BJ (cell line): ENCODE measurements at regions not wholly inside any gene's neighbourhood (a gene's known extent, or its start where the extent isn't known, plus 50 kb on each side); places are given as distances from the start of the nearest gene placed in this dataset.

Experiments
- CTCF ChIA-PET: fragments of 350-600 bp; formaldehyde crosslinking; extraction: SDS; loops from one replicate; lab custom pipeline; 2021; ENCODE audit warnings: antibody characterized with exemption, inconsistent platforms; lab: Yijun Ruan, JAX
- POLR2A ChIA-PET: fragments of 300-600 bp; sonication (Branson Sonifier 250); formaldehyde crosslinking; extraction: SDS; loops from one replicate; lab custom pipeline; 2021; ENCODE audit warnings: antibody characterized with exemption; lab: Charles Lee
- DNase-seq: peaks from one replicate; pipeline ENCODE4 v3.0.0-alpha.2; 2011; ENCODE audit warnings: low read depth
- H3K27me3 ChIP-seq: 2 replicates; pipeline ENCODE4 v1.6.0; 2011; ENCODE audit warnings: low read length; ENCODE audit not compliant: control insufficient read depth, insufficient read depth
- H3K36me3 ChIP-seq: 2 replicates; pipeline ENCODE4 v1.5.1; 2011; ENCODE audit warnings: low read length; ENCODE audit not compliant: control insufficient read depth, insufficient read depth
- H3K4me3 ChIP-seq: 2 replicates; pipeline ENCODE4 v1.5.1; 2011; ENCODE audit warnings: low read depth, mild to moderate bottlenecking, control low read depth, low read length
- TF ChIP-seq, protein P1 (sequence below): IDR thresholded peaks from 2 replicates; pipeline ENCODE4 v1.5.1; 2011; ENCODE audit warnings: low read depth, mild to moderate bottlenecking, control low read depth, inconsistent platforms, low read length, moderate library complexity; ENCODE audit not compliant: insufficient read depth

DNA sequence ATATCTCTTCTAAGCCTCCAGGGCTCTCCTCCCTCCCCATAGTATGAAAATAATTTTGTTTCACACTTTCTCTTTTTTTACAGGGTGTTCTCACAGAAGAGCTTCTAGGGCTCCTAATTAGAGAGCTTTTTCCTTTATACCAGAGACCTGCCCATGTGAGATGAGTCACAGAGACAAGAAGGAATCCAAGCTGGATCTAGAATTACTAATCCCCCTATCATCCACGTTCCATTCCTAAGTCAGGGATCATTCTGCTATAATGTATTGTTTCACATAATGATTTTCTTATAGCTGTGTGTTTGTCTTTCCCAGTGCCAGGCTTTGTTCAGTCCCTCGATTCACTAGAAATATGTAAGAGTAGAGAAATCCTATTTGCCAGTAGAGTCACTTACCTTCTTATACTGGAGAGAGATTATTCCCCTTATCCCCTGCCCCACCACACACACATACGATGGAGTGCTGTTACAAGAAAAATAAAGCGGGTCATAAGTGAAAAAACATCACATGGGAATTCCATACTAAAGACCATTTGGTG lies 778.3 kb upstream of the LRRC4C start:
- Histone ChIP-seq H3K36me3 (no peaks in the 10 kb centered on the region), H3K4me3 (no peak overlapping the region), H3K27me3 (no peaks in the 10 kb centered on the region)
- DNase-seq = peak; percentile 32
- POLR2A ChIA-PET = no interaction called here
- CTCF ChIA-PET = interaction anchor here (0.9 kb wide), 1 partner anchor 24 kb away, joined by 3 read pairs; no protein-coding TSS in a partner anchor
- TF ChIP-seq, protein P1, sequence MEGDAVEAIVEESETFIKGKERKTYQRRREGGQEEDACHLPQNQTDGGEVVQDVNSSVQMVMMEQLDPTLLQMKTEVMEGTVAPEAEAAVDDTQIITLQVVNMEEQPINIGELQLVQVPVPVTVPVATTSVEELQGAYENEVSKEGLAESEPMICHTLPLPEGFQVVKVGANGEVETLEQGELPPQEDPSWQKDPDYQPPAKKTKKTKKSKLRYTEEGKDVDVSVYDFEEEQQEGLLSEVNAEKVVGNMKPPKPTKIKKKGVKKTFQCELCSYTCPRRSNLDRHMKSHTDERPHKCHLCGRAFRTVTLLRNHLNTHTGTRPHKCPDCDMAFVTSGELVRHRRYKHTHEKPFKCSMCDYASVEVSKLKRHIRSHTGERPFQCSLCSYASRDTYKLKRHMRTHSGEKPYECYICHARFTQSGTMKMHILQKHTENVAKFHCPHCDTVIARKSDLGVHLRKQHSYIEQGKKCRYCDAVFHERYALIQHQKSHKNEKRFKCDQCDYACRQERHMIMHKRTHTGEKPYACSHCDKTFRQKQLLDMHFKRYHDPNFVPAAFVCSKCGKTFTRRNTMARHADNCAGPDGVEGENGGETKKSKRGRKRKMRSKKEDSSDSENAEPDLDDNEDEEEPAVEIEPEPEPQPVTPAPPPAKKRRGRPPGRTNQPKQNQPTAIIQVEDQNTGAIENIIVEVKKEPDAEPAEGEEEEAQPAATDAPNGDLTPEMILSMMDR = no peak

DNA sequence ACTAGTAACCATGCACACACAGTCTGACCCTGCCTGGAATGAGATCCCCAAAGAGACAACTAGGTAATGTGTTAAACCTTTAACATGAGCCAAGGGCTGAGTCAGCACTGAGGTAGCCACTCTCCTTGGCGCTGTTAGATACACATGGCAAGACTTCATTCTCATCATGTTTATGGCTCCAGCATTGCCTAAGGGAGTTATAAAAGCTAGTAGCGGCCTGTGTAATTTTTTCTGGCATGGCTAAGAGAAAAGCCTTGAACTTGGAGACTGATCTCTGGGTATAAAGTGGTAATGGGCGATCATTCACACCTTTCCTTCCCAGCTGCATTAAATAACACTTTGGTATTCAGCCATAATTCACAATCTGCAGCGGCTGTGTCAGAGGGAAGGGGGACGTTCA lies 779.7 kb upstream of the LRRC4C start:
- CTCF ChIA-PET = interaction anchor here (1.0 kb wide), 1 partner anchor 8 kb away, joined by 3 read pairs; no protein-coding TSS in a partner anchor
- peak; percentile 90 for DNase-seq

DNA sequence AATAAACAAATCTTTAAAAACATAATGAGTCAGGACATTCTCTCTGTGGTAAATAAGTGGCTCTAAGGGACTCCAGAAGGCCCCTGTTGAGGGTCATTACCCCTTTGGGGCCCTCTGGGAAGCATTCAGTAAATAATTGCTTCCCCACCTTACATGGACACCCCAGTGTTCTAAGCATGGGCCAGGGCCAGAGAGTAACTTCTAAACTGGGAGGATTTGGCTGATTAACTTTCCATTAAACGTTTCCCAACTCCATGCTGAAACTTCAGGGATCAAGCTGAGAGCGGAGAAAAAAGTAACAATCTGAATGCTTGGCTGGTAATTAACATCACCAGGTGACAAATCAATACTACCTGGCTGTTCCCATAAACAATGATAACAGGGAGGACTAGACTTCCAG lies 783.9 kb upstream of the LRRC4C start:
- no peak for DNase-seq
- CTCF ChIA-PET = no interaction called here
- TF ChIP-seq, protein P1 = no peak
- H3K27me3 ChIP-seq = no peaks in the 10 kb centered on the region
- H3K4me3 ChIP-seq = no peak overlapping the region
- POLR2A ChIA-PET = no interaction called here
- no peaks in the 10 kb centered on the region for H3K36me3 ChIP-seq

More for the DNA sequence above, 779.7 kb upstream of the LRRC4C start:
- Histone ChIP-seq H3K36me3 (no peaks in the 10 kb centered on the region), H3K4me3 (no peak overlapping the region), H3K27me3 (no peaks in the 10 kb centered on the region)
- POLR2A ChIA-PET = no interaction called here
- TF ChIP-seq, protein P1 = no peak

DNA sequence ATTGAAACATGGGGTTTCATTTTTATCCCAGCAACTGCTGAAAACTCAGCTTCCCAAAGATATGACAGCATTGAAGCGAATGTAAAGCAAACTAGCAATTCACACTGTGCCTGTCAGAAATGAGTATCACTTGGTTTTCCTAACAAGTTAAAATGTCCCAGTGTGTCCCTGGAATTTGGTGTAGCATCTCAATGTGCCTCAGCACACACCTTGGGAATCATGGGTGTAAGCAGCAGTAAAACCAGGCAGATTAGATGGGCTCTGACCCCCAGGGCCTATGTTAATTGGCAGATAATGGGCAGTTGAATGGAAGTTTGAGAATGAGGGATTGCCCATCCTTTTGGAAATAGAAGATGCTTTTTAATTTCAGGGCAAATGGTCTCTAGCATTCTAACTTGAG lies 784.9 kb upstream of the LRRC4C start:
- Histone ChIP-seq H3K4me3 (no peak overlapping the region), H3K27me3 (no peaks in the 10 kb centered on the region), H3K36me3 (no peaks in the 10 kb centered on the region)
- CTCF ChIA-PET = interaction anchor here (0.7 to 1.6 kb wide), 2 partner anchors 10 to 139 kb away, joined by 3 read pairs; no protein-coding TSS in a partner anchor
- POLR2A ChIA-PET = no interaction called here
- no peak for DNase-seq
- TF ChIP-seq, protein P1 = no peak

DNA sequence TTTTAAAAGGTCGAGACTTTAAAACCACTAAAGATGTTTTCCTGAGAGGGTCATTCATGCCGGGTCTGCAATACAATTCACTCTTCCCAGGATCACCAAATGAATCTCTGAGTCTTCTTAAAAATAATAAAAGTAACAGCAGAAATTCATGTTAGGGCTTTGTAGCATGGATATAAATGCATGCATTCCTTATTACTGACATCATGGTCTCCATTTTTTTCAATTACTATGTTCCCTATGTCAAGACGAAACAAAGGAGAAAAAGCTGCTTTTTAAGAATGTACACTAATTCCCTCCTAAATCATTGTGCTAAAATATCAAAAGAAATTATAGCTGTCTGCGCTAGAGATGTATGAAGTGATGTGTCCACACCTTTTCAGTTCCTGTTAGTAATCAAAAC lies 789.9 kb upstream of the LRRC4C start:
- CTCF ChIA-PET = no interaction called here
- POLR2A ChIA-PET = no interaction called here
- DNase-seq = no peak
- no peaks in the 10 kb centered on the region for H3K27me3 ChIP-seq
- TF ChIP-seq, protein P1 = no peak
- H3K4me3 ChIP-seq = no peak overlapping the region
- H3K36me3 ChIP-seq = no peaks in the 10 kb centered on the region
